Esophagus (tissue), 2 donors: ENCODE measurements at regions not wholly inside any gene's neighbourhood (a gene's known extent, or its start where the extent isn't known, plus 50 kb on each side); places are given as distances from the start of the nearest gene placed in this dataset.

Experiments
- H3K27ac ChIP-seq, 2 donors: one replicate each; pipeline ENCODE4 v1.5.1; 2013; ENCODE audit warnings: low read depth in 2 of 2, mild to moderate bottlenecking in 2 of 2, inconsistent platforms in 1 of 2, low read length in 1 of 2, moderate library complexity in 1 of 2
- H3K27me3 ChIP-seq, 2 donors: one replicate each; pipeline ENCODE4 v1.6.1; 2013; ENCODE audit warnings: low read length in 2 of 2, control low read depth in 1 of 2, mild to moderate bottlenecking in 1 of 2; ENCODE audit not compliant: insufficient read depth in 2 of 2, control insufficient read depth in 1 of 2
- H3K36me3 ChIP-seq, 2 donors: one replicate each; pipeline ENCODE4 v1.6.1; 2013; ENCODE audit warnings: low read length in 1 of 2; ENCODE audit not compliant: control insufficient read depth in 2 of 2, insufficient read depth in 2 of 2
- H3K4me1 ChIP-seq, 2 donors: one replicate each; pipeline ENCODE4 v1.6.1; 2013; ENCODE audit warnings: low read length in 1 of 2; ENCODE audit not compliant: control insufficient read depth in 2 of 2, insufficient read depth in 2 of 2
- H3K4me3 ChIP-seq, 2 donors: one replicate each; pipeline ENCODE4 v1.5.1; 2013; ENCODE audit warnings: low read length in 2 of 2, mild to moderate bottlenecking in 2 of 2, low read depth in 1 of 2, moderate library complexity in 1 of 2
- H3K9me3 ChIP-seq, 2 donors: one replicate each; pipeline ENCODE4 v1.6.1; 2013; ENCODE audit warnings: mild to moderate bottlenecking in 2 of 2, low read depth in 1 of 2, low read length in 1 of 2, moderate library complexity in 1 of 2; ENCODE audit not compliant: control insufficient read depth in 2 of 2, insufficient read depth in 1 of 2
- WGBS, 2 donors: extraction: QIAGEN DNeasy Blood & Tissue Kit; methylation state at CpG; one replicate each; pipeline ENCODE4 v1.1.7; 2013; 5-methylcytosine and 5-hydroxymethylcytosine counted together
- donor health status: healthy with polysubstance abuse.
- donor health status: Bipolar disorder and iron deficiency.

DNA sequence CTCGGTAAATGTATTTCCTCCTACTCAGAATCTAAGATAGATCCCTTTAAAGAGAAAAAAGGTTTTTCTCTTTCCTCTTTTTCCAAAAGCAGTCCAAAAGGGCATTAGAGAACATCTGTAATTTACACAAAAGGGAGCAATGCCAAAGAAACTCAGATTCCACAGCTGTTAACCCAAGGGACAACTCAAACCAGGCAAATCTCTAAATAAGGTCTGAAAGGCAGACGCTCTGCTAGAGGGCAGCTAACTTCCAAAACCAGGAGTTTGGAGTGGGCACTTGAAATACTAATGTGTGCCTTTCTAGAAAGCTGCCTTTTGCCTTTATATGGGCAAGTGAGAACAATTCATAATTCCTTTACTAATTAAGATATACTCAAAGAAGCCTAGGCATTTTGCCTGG lies 435.7 kb downstream of the ZFHX3 start:
- Histone ChIP-seq H3K4me3 (no peak overlapping the region), H3K4me1 (no peaks in the 10 kb centered on the region), H3K36me3 (no peaks in the 10 kb centered on the region), H3K27me3 (no peaks in the 10 kb centered on the region), H3K9me3 (no peaks in the 10 kb centered on the region), H3K27ac (no peak overlapping the region)
- WGBS, 2 donors = 38 to 55% methylated on average over 2 of the region's 2 CpGs

DNA sequence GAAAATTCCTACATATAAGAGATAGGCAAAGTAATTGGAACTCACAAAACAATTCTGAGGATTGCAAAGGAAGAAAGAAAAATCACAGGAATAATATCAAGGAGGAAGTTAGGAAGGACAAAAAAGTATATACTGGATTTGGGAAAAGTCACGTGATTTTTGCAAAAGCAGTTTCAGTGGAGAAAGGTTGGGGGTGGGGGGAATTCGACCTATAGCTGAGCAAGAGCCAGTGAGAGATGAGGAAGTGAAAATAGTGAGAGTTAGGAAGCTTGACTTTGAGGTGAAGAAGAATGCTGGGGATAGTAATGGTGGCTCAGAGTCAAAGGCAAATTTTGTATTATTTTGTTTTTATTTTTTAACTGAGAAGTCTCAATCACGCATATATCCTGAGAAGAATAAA lies 438.0 kb upstream of the PMFBP1 start:
- no peak overlapping the region for H3K27ac ChIP-seq
- H3K27me3 ChIP-seq = no peaks in the 10 kb centered on the region
- 74 to 78% methylated on average over 3 of the region's 3 CpGs for WGBS, 2 donors
- no peaks in the 10 kb centered on the region for H3K4me1 ChIP-seq
- no peaks in the 10 kb centered on the region for H3K36me3 ChIP-seq
- no peaks in the 10 kb centered on the region for H3K9me3 ChIP-seq
- no peak overlapping the region for H3K4me3 ChIP-seq

GRCh38 chr16:72609066-72609465 lies 437.1 kb upstream of the PMFBP1 start:
- H3K27ac ChIP-seq = no peak overlapping the region
- H3K36me3 ChIP-seq = no peaks in the 10 kb centered on the region
- no peak overlapping the region for H3K4me3 ChIP-seq
- H3K9me3 ChIP-seq = no peaks in the 10 kb centered on the region
- 78 to 86% methylated on average over 1 of the region's 1 CpG for WGBS, 2 donors
- H3K27me3 ChIP-seq = no peaks in the 10 kb centered on the region
- H3K4me1 ChIP-seq = no peaks in the 10 kb centered on the region

DNA sequence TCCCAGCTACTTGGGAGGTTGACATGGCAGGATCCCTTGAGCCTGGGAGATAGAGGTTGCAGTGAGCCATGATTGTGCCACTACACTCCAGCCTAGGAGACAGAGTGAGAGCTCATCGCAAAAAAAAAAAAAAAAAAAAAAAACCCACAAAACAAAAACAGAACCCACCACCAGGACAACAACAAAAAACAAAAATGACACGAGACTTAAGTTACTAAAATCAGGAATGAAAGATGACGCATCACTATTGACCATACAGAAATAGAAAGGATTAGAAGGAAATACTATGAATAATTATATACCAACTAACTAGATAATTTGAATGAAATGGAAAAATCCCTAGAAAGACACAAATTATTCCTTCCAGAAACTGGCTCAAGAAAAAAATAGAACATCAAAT lies 432.4 kb upstream of the PMFBP1 start:
- H3K36me3 ChIP-seq = no peaks in the 10 kb centered on the region
- H3K9me3 ChIP-seq = no peaks in the 10 kb centered on the region
- H3K4me1 ChIP-seq = no peaks in the 10 kb centered on the region
- 79 to 89% methylated on average over 3 of the region's 3 CpGs for WGBS, 2 donors
- H3K27ac ChIP-seq = no peak overlapping the region
- no peaks in the 10 kb centered on the region for H3K27me3 ChIP-seq
- no peak overlapping the region for H3K4me3 ChIP-seq

- H3K36me3 ChIP-seq = no peaks in the 10 kb centered on the region
- H3K9me3 ChIP-seq = no peaks in the 10 kb centered on the region
- H3K27me3 ChIP-seq = no peaks in the 10 kb centered on the region
- no peak overlapping the region for H3K4me3 ChIP-seq
- no peak overlapping the region for H3K27ac ChIP-seq
- 94% methylated on average over 2 of the region's 2 CpGs for WGBS, 2 donors
- H3K4me1 ChIP-seq = no peaks in the 10 kb centered on the region
These were observed 430.5 kb upstream of the PMFBP1 start for GRCh38 chr16:72602499-72602898.

GRCh38 chr16:72598696-72599095 lies 426.7 kb upstream of the PMFBP1 start:
- Histone ChIP-seq H3K27ac (no peak overlapping the region), H3K36me3 (no peaks in the 10 kb centered on the region), H3K4me3 (no peak overlapping the region), H3K9me3 (no peaks in the 10 kb centered on the region), H3K27me3 (no peaks in the 10 kb centered on the region), H3K4me1 (no peaks in the 10 kb centered on the region)

DNA sequence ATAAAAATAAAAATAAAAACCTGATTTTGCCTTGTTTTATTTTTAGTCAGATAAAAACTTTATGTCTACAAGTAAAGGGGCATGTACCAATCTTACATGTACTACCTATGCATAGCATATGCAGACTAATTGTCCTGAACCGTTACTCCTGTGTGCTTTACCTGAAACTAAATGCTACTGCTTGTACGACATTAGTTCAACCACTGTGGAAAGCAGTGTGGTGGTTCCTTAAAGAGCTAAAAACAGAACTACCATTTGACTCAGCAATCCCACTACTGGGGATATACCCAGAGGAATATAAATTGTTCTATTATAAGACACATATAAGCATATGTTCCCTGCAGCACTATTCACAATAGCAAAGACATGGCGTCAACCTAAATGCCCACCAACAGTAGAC lies 426.0 kb upstream of the PMFBP1 start:
- H3K36me3 ChIP-seq = no peaks in the 10 kb centered on the region
- no peaks in the 10 kb centered on the region for H3K4me1 ChIP-seq
- H3K27me3 ChIP-seq = no peaks in the 10 kb centered on the region
- no peak overlapping the region for H3K27ac ChIP-seq
- H3K9me3 ChIP-seq = no peaks in the 10 kb centered on the region
- 91 to 94% methylated on average over 3 of the region's 3 CpGs for WGBS, 2 donors
- H3K4me3 ChIP-seq = no peak overlapping the region

GRCh38 chr16:72596373-72596772 lies 424.4 kb upstream of the PMFBP1 start:
- WGBS, 2 donors = 95 to 98% methylated on average over 3 of the region's 3 CpGs
- Histone ChIP-seq H3K4me1 (no peaks in the 10 kb centered on the region), H3K27ac (no peak overlapping the region), H3K9me3 (no peaks in the 10 kb centered on the region), H3K4me3 (no peak overlapping the region), H3K27me3 (no peaks in the 10 kb centered on the region), H3K36me3 (no peaks in the 10 kb centered on the region)

- no peak overlapping the region for H3K27ac ChIP-seq
- H3K4me3 ChIP-seq = no peak overlapping the region
- no peaks in the 10 kb centered on the region for H3K36me3 ChIP-seq
- WGBS, 2 donors = 62 to 76% methylated on average over 2 of the region's 2 CpGs
- no peaks in the 10 kb centered on the region for H3K9me3 ChIP-seq
- no peaks in the 10 kb centered on the region for H3K4me1 ChIP-seq
- no peaks in the 10 kb centered on the region for H3K27me3 ChIP-seq
These were observed 418.4 kb upstream of the PMFBP1 start for GRCh38 chr16:72590151-72590937.

GRCh38 chr16:72588551-72588950 lies 416.6 kb upstream of the PMFBP1 start:
- WGBS, 2 donors = 88 to 91% methylated on average over 2 of the region's 2 CpGs
- Histone ChIP-seq H3K9me3 (no peaks in the 10 kb centered on the region), H3K27me3 (no peaks in the 10 kb centered on the region), H3K27ac (no peak overlapping the region), H3K36me3 (no peaks in the 10 kb centered on the region), H3K4me3 (no peak overlapping the region), H3K4me1 (no peaks in the 10 kb centered on the region)
